ENCODE measurements at regions not wholly inside any gene's neighbourhood (a gene's known extent, or its start where the extent isn't known, plus 50 kb on each side); places are given as distances from the start of the nearest gene placed in this dataset.

DNA sequence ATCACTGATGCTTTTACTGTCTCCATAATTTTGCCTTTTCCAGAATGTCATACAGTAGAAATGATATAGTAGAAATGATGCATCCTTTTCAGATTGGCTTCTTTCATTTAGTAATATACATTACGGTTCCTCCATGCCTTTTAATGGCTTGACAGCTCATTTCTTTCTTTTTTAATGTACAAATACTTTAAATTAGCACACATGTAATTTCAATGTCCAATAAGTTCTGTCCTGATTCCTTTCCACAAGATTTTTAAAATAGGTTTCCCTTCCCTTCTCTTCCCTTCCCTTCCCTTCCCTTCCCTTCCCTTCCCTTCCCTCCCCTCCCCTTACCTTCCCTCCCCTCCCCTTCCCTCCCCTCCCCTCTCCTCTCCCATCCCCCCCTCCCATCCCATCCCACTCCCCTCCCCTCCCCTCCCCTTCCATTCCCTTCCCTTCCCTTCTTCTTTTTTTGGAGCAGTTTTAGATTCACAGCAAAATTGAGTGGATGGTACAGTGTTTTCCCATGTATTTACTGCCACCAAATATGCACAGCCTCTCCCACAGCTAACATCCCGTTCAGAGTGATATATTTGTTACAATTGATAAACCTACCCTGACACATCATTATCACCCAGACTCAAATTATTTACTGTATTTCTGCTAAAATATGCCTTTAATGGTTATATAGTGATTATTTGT lies 398.8 kb downstream of the RNF144B start:
- no peak for DNase-seq

GRCh38 chr6:18792866-18793265 lies 405.7 kb downstream of the RNF144B start:
- DNase-seq, result no peak

DNA sequence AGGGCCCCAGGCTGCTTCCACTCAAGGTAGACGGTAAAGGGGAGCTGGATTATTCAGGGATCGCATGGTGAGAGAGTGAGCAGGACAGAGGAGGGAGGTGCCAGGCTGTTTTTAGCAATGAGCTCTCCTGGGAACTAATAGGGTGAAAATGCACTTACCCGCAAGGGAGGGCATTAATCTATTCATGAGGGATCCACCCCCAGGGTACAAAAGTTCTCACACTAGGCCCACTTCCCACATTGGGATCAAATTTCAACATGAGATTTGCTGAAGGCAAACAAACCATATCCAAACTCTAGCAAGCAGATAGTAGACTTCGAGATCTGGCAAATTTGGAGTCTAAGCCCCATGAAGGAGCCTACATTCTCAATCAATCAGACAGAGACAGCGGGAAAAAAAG lies 408.6 kb downstream of the RNF144B start:
- DNase-seq, result no peak

- no peak for DNase-seq
These were observed 433.6 kb downstream of the RNF144B start for GRCh38 chr6:18820725-18821124.

GRCh38 chr6:18823782-18824386 lies 436.7 kb downstream of the RNF144B start:
- no peak for DNase-seq

GRCh38 chr6:18829272-18829870 lies 442.2 kb downstream of the RNF144B start:
- DNase-seq, result no peak

DNA sequence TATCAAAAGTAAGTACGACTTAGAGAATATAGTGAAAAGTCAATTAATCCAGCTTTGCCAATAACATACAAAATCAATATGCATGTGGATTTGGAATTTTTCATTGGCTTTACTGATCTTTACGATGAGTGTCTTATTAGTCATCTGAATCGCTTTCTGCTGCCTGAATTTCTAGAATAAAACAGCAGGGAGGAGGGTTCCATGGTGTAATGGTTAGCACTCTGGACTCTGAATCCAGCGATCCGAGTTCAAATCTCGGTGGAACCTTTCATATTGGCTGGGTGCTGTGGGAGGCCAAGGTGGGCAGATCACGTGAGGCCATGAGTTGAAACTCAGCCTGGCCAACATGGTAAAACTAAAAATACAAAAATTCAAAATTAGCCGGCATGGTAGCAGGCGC lies 448.8 kb downstream of the RNF144B start:
- DNase-seq, result no peak

GRCh38 chr6:18837013-18837412 lies 449.9 kb downstream of the RNF144B start:
- DNase-seq, result no peak

GRCh38 chr6:18842534-18842933 lies 455.4 kb downstream of the RNF144B start:
- DNase-seq, result no peak

DNA sequence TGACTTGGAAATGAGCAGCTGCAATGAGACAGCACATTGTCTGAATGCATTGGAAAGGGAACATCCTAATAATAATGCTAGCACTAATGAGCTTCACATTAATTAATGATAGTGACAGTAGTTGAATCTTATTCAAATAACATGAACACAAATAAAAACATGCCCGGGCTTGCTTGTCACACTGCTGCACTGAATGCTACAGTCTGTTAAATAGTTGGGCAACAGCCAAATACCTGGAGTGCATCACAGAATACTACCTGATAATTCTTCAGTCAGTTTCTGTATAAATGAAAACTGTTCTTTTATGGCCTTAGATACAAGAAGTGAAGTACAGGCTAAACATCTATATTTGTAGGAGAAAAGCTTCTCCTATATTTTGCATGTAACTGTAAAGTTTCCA lies 458.7 kb downstream of the RNF144B start:
- DNase-seq, result no peak

- no peak for DNase-seq
These were observed 459.2 kb downstream of the RNF144B start for GRCh38 chr6:18846327-18846726.

GRCh38 chr6:18861204-18861603 lies 474.1 kb downstream of the RNF144B start:
- peak; percentile 87 for DNase-seq

DNA sequence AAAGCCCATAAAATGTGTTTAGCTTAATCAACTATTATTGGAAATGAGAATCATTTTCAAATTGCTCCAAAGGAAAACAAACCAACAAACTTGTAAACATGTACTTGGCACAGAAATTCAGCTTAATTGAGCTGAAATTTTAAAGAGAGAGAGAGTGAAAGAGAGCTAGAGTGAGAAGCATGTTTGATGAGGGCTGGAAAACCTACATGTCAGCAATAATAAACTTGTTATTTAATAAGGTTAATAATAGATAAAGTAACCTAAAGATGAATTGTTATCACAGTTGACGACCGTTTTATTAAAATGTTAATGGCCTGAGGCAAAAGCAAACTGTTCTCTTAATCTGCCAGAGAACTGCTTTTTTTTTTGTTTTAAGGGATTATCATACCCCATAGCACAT lies 496.1 kb downstream of the RNF144B start:
- DNase-seq, result no peak

DNA sequence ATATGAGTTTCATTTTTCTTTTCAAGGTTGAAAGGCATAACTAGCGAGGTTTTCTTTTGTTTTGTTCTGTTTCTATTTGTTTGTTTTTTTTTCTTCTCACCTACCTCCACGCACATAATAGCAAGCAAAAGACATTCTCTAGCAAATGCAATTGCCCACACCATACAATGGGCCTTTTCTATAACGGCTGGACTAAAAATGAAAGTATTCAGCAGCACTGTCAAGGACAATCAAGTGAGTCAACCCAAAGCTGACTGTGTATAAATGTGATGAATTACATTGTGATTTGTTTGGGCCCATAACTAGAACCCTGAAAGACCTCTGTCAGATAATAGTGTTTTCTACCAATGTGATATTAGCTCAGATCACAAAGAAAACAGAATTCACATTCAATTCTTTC lies 496.7 kb downstream of the RNF144B start:
- no peak for DNase-seq

DNA sequence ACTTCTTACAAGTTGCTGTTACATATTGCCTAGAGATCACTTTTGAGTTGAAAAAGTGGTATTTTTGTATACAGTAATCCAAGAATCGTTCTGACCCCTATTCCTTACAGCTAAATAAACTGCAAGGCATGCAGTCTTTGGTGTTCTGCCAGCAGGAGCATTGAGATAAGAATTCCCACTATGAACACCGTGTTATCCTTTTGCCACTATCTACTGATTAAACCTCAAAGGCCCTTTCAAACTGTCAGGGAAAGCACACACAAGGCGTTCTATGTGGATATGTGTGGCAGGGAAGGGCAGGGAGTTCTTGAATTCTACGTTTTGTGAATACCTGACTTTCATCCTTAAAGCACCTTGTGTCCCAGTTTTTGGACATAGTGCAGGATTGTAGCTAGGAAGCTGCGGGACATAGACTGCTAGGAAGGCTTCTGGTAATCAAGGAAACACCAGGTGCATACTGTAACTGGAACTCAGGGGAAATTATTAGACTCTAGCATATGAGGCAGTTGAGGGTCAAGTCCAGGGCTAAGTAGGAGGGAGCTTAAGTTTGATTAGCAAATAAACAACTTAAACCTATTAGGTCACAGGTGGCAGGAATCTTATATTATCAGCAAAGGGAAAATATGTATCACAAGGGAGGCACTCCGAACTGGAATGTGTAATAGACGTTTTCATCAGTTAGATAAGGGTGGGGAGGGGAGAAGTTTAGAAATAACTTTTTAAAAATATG lies 506.6 kb downstream of the RNF144B start:
- no peak for DNase-seq

- no peak for DNase-seq
These were observed 510.2 kb downstream of the RNF144B start for GRCh38 chr6:18897350-18897749.

DNA sequence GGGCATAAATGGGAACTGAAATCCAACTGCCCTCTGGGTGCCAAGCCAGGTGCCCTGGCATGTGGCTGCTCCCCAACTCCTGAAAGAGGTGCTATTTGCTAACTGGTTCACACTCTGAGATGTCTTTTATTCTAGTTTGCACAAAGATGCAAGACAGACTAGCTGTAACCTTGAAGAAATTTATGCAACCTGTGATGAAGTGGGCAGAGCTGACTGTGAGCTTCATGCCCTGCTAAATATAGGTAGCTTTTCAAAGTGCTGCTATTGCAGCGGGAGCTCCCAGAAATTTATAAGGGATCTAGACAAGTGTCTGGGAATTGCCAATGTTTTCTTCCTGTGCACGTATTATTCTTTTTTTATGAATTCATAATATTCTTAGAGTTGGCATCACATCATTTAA lies 517.5 kb downstream of the RNF144B start:
- no peak for DNase-seq

GRCh38 chr6:18920701-18921100 lies 533.6 kb downstream of the RNF144B start:
- DNase-seq, result no peak

DNA sequence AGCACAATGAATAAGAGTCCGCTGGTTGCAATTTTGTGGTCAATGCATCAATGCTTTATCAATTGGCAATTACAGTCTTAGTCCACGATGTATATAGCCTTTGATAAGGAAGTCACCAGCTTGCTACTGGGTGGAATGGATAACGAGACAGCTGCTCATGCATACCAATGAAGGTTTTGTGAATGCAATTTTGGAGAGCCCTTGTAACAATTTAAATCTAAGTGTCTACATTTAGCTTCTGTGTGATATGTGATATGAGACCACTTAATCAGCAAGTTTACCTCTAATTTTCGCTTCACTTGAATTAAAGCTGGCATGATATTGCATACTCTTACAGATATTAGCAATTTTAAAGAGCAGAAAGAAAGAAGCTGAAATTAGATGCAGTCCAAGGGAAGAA lies 543.9 kb downstream of the RNF144B start:
- DNase-seq, result no peak

- no peak for DNase-seq
These were observed 571.0 kb downstream of the RNF144B start for GRCh38 chr6:18958146-18958545.

DNA sequence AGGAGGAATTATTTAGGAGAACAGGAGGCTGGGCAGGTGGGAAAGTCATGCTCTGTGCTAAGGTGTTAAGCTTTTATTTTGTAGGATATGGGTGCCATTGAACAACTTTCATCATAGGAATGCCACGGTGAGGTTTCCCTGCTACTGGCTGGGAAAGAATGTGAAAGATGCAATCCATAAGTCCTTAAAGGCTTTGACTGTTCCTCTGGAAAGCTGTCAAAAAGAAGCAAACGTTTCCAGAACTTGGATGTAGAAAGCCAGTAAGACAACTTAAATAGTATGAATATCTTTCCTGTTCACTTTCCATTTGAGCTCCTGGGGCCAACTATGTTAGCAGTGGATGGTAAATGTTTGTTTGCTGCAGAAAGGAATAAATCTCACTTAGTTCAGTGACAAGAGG lies 574.4 kb downstream of the RNF144B start:
- DNase-seq, result no peak

DNA sequence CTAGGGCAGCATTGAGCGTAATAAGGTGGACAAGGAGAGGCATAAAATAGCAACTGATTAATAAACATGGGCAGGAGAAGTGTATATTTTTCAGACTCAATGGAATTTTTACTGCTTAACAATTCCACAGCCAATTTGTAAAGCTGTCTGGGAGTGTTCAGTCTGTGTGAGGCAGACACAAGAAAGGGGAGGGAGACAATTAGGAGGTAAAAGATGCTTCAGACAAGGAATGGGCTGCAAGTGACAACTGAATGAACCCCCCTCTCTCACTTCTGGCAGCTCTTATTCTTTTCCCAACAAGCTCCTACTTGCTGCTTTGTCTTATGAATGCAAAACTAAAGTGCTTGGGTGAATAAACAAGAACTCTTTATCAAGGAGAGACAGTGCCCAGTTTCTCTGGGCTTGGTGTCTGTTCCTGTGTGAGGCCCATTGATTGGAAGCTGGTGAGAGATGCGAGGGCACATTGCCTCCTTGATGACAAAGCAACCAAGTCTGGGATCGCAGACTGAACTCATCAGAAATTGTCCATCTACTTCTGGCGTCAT lies 575.3 kb downstream of the RNF144B start:
- no peak for DNase-seq

- no peak for DNase-seq
These were observed 576.3 kb downstream of the RNF144B start for GRCh38 chr6:18963439-18963838.

DNA sequence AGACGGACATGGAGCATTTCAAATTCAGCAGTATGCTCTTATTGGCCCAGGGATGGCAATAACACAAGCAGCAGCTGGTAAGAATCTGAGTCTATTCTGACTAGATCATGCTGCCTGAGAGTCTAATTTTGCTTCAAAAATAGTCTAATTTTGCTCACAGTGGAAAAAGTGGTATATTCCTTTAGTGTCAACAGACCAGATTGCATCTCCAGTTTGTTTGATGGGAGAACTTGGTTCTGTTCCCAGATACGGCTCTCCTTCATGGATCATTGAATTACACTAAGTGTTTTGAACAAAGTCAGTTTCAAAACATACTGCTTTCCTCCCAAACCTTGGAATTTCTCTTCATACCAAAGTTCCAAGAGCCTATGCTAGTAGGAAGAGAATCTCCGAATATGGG lies 586.1 kb downstream of the RNF144B start:
- no peak for DNase-seq

Data from DMS153 (cell line).